Endometrial microvascular endothelial cells (primary cell): ENCODE measurements at regions not wholly inside any gene's neighbourhood (a gene's known extent, or its start where the extent isn't known, plus 50 kb on each side); places are given as distances from the start of the nearest gene placed in this dataset.

Experiments
- in situ Hi-C: cut with HindIII; loops from 2 replicates; pipeline ENCODE4 v1.10.0; 2017; ENCODE audit warnings: low sequenced_read_pairs, low pct_unique_long_range_greater_than_20kb; ENCODE audit errors: inconsistent ontology term

DNA sequence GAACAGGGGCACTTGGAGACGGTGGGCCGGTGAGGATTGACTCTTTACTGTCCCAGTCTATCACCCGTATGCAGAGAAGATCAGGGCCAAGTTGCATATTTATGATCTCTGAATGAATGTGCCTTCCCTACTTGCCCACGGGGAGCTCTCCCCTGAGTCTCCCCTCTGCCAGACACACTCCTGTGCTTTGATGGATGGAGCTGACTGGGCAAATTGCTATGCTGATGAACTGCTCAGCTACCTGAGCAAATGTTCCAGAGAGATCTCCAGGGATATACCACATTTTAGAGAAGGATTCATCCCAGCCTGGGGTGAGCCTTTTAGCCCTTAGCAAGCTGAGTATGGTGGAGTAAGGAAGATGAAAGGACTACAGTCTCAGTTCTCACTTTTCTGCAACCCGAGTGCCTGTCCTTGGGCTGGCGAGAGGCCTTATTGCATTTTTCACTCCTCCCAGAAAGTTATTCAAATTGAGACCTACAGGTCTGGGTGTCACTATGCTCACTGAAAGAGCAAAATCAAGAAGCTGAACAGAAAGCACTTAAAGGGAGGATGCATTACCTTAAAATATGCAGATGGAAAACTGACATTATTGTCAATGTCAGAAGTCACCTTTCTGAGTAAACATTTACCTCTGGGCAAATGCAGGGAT, 526.7 kb upstream of the WWC1 start:
- in situ Hi-C loops: no loop called here

GRCh38 chr5:167765352-167765751, 526.1 kb upstream of the WWC1 start:
- in situ Hi-C loops: no loop called here

DNA sequence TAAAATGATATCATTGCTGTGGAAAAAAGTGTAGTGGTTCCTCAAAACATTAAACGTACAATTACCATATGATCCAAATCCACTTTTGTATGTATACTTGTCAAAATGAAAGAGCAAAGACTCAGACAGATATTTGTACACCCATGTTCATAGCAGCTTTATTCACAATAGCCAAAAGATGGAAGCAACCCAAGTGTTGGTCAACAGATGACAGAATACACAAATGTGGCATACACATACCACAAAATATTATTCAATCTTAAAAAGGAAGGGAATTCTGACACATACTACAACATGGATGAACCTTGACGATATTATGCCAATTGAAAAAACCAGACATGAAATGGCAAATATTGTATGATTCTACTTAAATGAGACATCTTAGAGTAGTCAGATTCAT, 524.5 kb upstream of the WWC1 start:
- in situ Hi-C loops: no loop called here

DNA sequence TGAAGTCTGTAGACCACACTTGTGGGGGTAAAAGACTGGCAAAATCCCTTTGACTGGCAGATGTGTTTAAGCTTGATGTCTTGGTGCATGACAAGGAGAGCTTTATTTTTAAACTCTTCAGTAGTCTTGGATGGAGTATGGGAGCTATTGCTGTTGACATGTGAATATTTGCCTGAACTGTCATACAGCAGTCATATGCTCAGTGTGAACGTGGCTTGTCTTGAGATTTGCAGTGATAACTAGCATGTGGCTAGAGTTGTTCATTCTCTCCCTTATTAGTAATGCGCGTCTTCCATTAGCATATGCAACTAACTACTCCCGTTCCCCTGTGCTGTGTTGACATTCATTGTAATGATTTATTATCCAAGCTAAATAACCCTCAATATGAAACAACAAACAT, 523.6 kb upstream of the WWC1 start:
- in situ Hi-C loops: no loop called here

GRCh38 chr5:167769846-167770413, 521.5 kb upstream of the WWC1 start:
- in situ Hi-C loops: no loop called here

DNA sequence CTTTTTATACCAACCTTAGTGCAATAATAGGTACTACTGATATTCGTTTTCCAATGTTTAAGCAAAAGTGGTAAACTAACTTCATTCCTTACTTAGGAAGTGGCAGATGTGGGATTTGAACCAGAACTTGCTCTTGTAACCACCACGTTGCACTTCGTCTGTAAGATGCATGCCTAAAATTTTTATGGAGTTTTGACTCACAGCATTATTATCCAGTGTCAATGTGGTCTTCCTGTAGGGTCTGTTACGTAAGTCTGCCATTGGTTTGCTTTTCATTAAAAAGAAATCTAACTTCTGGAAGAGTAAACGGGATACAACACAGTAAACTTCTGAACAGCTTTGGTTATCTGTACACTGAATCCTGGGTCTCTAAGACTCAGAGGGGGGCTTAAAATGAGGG, 521.0 kb upstream of the WWC1 start:
- in situ Hi-C loops: no loop called here

GRCh38 chr5:167771571-167771970, 519.9 kb upstream of the WWC1 start:
- in situ Hi-C loops: no loop called here

- in situ Hi-C loops: no loop called here
Observed at GRCh38 chr5:167773668-167774301, 517.7 kb upstream of the WWC1 start.

DNA sequence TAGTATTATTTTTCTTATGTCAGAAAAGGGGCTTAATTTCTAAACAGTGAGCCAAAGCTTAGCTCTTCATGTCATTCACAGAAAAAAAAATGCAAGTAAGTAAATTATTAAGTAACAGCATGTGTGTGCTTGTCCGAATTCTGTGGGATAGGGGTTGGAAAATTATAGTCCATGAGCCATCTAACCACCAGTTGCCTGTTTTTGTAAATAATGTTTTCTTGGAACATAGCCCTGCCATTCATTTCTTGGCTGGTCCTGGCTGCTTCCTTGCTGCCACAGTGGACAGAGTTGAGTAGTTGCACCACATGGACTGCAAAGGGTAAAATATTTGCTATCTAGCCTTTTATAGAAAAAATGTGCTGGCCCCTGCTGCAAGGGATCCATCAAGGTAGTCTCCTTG, 513.7 kb upstream of the WWC1 start:
- in situ Hi-C loops: no loop called here

GRCh38 chr5:167778228-167778627, 513.2 kb upstream of the WWC1 start:
- in situ Hi-C loops: no loop called here

- in situ Hi-C loops: no loop called here
Observed at GRCh38 chr5:167779644-167780043, 511.8 kb upstream of the WWC1 start.

DNA sequence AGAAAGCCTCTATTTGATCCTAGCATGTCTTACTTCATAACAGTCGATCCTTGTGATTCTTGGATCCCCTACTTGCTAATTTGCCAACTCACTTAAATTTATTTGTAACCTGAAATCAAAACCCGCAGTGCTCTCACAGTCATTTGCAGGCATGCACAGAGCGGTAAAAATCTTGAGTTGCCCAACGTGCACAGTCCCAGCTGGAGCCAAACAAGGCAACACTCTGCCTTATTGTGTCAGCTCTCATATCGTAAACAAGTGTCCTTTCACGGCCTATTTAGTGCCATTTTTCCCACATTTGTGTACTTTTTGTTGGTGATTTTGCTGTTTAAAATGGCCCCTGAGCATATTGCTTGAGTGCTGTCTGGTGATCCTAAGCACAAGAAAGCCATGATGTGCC, 511.3 kb upstream of the WWC1 start:
- in situ Hi-C loops: no loop called here

DNA sequence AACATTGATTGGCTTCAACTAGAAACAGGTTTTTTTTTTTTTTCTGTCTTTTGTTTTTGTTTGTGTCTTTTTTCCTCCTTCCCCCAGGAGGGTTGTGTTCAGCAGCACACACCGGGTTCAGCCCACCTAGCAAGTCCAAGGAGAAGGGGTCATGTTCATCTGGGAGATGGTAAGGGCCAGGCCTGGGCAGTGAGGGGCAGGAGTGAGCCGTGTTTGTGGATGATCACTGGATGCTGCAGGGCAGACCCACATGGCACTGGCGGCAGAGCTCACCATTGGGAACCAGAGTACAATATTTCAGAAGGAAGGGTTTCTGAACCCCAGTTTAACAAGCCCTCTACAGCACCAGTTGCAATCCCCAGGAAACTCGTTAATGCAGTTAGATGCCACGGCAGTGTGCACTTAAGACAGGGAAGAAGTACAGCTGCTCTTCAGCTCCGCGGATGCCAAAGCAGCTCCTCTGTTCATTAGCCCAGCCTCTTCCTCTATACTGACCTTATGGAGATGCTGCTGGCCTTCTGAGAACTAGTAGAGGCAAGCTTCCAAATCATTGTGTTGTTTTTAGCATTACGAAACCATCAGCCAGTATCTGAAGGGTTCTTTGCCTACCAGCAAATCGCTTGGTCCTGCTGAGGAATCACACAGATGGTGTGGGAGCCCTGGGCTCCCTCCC, 508.2 kb upstream of the WWC1 start:
- in situ Hi-C loops: no loop called here

DNA sequence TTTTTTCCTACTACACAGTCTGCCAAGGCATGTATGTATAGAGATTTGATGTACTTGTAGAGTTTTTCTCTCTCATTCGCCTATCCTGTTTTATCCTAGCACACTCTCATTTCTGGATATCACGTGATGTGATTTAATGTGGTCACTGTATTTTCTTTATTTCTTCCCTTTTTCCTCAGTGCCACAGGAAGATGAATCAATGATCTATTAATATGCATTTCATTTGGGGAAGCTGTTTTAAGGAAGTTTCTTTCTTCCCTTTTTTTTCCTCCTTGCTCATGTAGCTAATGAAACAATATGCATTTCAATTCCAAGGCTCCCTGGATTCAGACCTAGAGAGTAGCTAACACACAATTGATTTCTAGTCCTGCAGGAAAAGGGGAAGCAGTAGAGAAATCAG, 506.3 kb upstream of the WWC1 start:
- in situ Hi-C loops: no loop called here

DNA sequence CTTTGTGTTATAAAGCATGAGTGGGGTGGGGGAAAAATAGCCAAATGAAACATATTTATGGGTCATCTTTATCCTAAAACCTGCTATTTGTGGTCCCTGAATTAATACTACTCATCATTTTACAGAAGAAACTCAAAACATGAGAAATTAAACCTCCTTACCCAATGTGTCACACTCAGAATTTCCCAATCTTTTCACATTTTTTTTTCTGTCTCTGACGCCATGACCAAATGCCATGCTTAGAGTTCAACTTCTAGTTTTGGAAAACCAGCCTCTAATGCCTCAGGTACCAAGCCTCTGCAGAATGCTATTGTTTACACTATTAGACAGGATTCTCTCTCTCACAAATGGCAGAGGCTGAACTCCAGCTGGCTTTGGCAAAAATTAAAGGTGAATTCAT, 505.5 kb upstream of the WWC1 start:
- in situ Hi-C loops: no loop called here

- in situ Hi-C loops: no loop called here
Observed at GRCh38 chr5:167786871-167787578, 504.4 kb upstream of the WWC1 start.

- in situ Hi-C loops: no loop called here
Observed at GRCh38 chr5:167790045-167790444, 501.4 kb upstream of the WWC1 start.

- in situ Hi-C loops: no loop called here
Observed at GRCh38 chr5:167790462-167791260, 500.8 kb upstream of the WWC1 start.

- in situ Hi-C loops: no loop called here
Observed at GRCh38 chr5:167792514-167792913, 498.9 kb upstream of the WWC1 start.
